BLaER1 (cell line): ENCODE measurements at regions not wholly inside any gene's neighbourhood (a gene's known extent, or its start where the extent isn't known, plus 50 kb on each side); places are given as distances from the start of the nearest gene placed in this dataset.
"Not testable (repeated sequence)": the region's sequence is repeated elsewhere in the genome, so short reads cannot be mapped to it uniquely, and the experiment has no call there.

Experiments
- H3K27ac ChIP-seq: shearing (Covaris generic); formaldehyde crosslinking; 2 replicates; pipeline ENCODE4 v1.8.1; 2022
- H3K27me3 ChIP-seq: shearing (Covaris generic); formaldehyde crosslinking; 2 replicates; pipeline ENCODE4 v1.8.1; 2022
- H3K36me3 ChIP-seq: shearing (Covaris generic); formaldehyde crosslinking; 2 replicates; pipeline ENCODE4 v1.8.1; 2022
- H3K4me1 ChIP-seq: shearing (Covaris generic); formaldehyde crosslinking; 2 replicates; pipeline ENCODE4 v1.8.1; 2022
- H3K4me2 ChIP-seq: shearing (Covaris generic); formaldehyde crosslinking; 2 replicates; pipeline ENCODE4 v1.8.1; 2022
- H3K4me3 ChIP-seq: shearing (Covaris generic); formaldehyde crosslinking; 2 replicates; pipeline ENCODE4 v1.8.1; 2022
- H3K9ac ChIP-seq: shearing (Covaris generic); formaldehyde crosslinking; 2 replicates; pipeline ENCODE4 v1.8.1; 2022
- H3K9me3 ChIP-seq: shearing (Covaris generic); formaldehyde crosslinking; 2 replicates; pipeline ENCODE4 v1.8.1; 2022
- H4K20me1 ChIP-seq: shearing (Covaris generic); formaldehyde crosslinking; 2 replicates; pipeline ENCODE4 v1.8.1; 2022
- Cebpa-rat ChIP-seq: shearing (Covaris generic); IDR thresholded peaks from 2 replicates; pipeline ENCODE4 v1.8.1; 2022

DNA sequence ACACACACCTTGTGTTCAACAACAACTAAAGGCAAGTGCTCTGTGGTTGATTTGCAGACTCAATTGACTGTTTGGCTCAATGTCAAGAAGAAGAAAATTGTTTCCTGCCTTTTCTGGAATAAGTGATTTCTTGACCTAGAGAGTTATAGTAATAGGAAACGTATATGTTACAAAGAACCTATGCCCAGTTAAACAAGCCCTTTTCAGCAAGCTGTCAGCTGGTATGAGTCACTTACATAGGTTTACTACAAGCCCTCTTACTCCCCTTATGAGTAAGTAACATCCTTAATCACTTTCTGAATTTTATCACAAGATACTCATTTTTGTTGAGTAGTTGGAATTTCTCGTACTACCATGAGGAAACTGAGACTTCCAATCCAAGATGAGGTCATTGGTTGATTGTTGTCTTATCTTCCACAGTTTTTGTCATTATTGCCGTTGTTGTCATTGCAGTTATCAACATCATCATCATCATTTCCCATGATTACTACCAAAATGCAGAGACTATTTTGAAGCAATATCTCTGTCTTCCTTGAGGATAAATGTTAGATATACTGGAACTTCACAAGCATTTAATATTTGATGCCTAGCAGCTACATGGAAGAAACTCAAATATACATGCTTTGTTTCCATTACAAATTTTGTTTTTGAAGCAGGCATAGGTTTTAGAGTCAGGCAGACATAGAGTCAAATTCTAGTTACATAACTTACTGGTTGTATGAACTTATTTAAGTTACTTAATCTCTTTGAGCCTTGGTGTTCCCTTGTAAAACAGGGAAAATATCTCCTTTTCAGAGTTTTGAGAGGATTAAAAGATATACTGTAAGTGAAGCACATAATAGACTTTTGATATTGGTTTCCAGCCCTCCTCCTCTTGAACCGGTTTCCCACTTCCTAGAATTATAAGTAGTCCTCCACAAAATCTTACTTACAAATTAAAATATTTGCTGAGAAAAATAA lies 106.0 kb downstream of the RAP2A start:
- no peaks in the 10 kb centered on the region for H3K36me3 ChIP-seq
- H3K9ac ChIP-seq = no peak overlapping the region
- H3K9me3 ChIP-seq = peaks cover 2% of the 10 kb centered on the region
- no peaks in the 10 kb centered on the region for H3K27me3 ChIP-seq
- H3K4me3 ChIP-seq = no peak overlapping the region
- no peak for TF ChIP-seq Cebpa-rat
- H4K20me1 ChIP-seq = no peaks in the 10 kb centered on the region
- H3K4me2 ChIP-seq = no peak overlapping the region
- H3K4me1 ChIP-seq = no peaks in the 10 kb centered on the region
- H3K27ac ChIP-seq = no peak overlapping the region

DNA sequence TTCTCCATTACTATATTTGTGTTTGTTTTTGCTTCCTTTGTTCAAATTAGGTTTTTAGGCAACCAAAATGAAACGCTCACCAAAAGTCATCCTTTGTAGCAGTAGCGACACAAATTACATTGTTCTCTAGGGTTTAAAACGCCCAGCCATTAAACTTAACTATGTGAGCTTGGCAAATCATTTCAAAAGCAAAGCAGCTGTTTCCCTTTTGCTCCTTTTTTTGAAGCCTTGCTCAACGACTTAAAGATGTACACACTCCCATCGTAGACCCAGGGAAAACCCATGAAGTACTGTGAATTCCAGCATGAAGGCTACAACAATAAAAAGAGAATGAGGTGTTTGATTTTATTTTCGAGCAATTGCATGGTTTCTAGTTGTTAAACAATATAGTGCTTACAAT lies 106.7 kb downstream of the RAP2A start:
- Histone ChIP-seq H3K27me3 (no peaks in the 10 kb centered on the region), H3K9ac (no peak overlapping the region), H3K4me1 (no peaks in the 10 kb centered on the region), H3K36me3 (no peaks in the 10 kb centered on the region), H3K27ac (no peak overlapping the region), H3K9me3 (peaks cover 9% of the 10 kb centered on the region), H3K4me2 (no peak overlapping the region), H4K20me1 (no peaks in the 10 kb centered on the region), H3K4me3 (no peak overlapping the region)
- no peak for TF ChIP-seq Cebpa-rat

DNA sequence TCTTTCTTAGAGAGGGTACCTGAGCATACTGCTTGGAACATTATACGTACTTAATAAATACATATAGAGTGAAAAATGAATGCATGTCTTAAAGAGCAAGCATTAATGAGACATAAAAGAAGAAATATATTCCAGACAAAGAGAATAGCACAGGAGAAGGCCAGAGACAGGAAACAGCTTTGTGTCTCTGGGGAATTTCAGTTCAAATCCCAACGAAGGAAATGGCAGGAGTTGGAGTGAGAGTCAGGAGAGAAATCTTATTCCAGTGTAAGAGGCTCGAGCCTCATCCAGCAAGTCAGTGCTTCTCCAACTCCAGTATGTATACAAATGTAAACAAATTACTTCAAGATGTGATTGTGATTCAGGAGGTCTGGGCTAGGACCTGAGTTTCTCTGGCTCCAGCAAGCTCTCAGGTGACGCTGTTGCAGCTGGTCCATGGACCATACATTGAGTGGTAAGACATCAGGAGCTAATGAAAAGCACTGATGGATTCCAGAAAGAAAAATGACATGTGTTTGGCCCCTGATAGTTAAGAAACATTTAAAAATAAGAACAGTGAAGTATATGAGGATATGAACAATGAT lies 108.2 kb downstream of the RAP2A start:
- no peak for TF ChIP-seq Cebpa-rat
- Histone ChIP-seq H3K27me3 (no peaks in the 10 kb centered on the region), H3K9ac (no peak overlapping the region), H3K4me2 (no peak overlapping the region), H3K9me3 (peaks cover 10% of the 10 kb centered on the region), H3K4me3 (no peak overlapping the region), H3K27ac (no peak overlapping the region), H3K4me1 (no peaks in the 10 kb centered on the region), H4K20me1 (no peaks in the 10 kb centered on the region), H3K36me3 (no peaks in the 10 kb centered on the region)

DNA sequence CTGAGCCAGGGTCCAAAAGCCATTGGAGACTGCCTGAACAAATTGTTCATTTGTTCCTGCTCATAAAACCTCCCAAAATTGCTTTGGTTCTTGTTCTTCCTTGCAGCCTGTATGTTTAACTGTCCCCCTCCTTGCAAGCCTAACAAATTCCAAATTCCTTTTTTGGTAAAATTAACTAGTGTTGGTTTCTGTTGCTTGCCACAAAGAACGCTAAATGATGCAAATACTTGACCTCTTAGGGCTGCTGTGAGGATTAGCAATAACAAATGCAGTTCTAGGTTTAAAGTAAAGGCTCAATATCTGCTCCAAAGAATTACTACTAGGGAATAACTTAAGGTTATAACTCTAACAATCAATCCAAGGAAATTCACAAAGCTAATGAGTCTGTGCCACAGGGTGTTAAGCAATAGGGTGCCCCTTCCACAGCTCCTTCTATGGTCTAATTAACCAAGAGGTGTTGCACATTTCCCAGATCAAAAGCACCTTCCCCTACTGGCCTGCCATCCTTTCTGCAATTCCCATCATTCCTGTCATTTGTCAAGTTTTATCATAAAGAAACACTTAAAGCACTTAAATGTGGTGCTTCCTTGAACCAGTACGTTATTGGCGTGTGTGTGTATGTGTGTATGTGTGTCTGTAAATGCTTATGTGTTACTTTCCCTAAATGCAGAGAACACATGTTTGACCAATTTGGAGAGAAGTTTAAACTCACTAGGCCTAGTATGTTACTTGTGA lies 110.2 kb downstream of the RAP2A start:
- no peak for TF ChIP-seq Cebpa-rat
- H3K9me3 ChIP-seq = peaks cover 10% of the 10 kb centered on the region
- H3K4me1 ChIP-seq = no peaks in the 10 kb centered on the region
- no peaks in the 10 kb centered on the region for H3K36me3 ChIP-seq
- H4K20me1 ChIP-seq = no peaks in the 10 kb centered on the region
- no peak overlapping the region for H3K4me2 ChIP-seq
- no peak overlapping the region for H3K27ac ChIP-seq
- no peak overlapping the region for H3K4me3 ChIP-seq
- no peaks in the 10 kb centered on the region for H3K27me3 ChIP-seq
- no peak overlapping the region for H3K9ac ChIP-seq

DNA sequence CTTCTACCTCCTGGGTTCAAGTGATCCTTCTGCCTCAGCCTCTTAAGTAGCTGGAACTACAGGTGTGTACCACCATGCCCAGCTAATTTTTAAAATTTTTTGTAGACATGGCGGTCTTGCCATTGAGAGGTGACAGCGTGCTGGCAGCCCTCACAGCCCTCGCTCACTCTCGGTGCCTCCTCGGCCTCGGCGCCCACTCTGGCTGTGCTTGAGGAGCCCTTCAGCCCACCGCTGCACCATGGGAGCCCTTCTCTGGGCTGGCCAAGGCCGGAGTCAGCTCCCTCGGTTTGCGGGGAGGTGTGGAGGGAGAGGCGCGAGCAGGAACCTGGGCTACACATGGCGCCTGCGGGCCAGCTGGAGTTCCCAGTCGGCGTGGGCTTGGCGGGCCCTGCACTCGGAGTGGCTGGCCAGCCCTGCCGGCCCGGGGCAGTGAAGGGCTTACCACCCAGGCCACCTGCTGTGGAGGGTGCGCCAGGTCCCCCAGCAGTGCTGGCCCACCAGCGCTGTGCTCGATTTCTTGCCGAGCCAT lies 111.1 kb downstream of the RAP2A start:
- H3K9me3 ChIP-seq = peaks cover 10% of the 10 kb centered on the region
- not testable (repeated sequence) for H3K36me3 ChIP-seq, H3K27ac ChIP-seq, H3K4me2 ChIP-seq, H3K27me3 ChIP-seq, H3K9ac ChIP-seq, H4K20me1 ChIP-seq, H3K4me1 ChIP-seq, H3K4me3 ChIP-seq

DNA sequence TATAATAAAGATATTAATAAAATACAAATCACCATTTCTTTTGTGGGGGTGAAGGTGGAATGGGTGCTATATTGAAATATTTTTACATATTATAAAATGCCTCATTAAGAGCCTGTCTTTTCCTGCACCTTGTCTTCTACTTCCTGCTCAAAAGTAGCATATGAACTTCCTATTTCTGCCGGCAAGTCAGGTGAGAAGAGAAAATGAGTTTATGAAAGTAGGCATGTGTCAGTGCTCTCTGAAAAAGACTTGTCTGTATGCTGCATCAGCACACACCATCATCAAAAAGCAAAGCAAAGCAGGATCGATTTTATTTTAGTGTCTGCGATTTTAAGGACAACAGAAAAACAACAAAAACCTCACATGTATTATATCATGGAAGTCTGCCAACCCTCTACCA lies 114.2 kb downstream of the RAP2A start:
- H3K27ac ChIP-seq = no peak overlapping the region
- no peak overlapping the region for H3K4me3 ChIP-seq
- no peak for TF ChIP-seq Cebpa-rat
- no peaks in the 10 kb centered on the region for H3K36me3 ChIP-seq
- no peaks in the 10 kb centered on the region for H3K4me1 ChIP-seq
- H4K20me1 ChIP-seq = no peaks in the 10 kb centered on the region
- no peaks in the 10 kb centered on the region for H3K27me3 ChIP-seq
- H3K9me3 ChIP-seq = peaks cover 10% of the 10 kb centered on the region
- no peak overlapping the region for H3K4me2 ChIP-seq
- H3K9ac ChIP-seq = no peak overlapping the region

DNA sequence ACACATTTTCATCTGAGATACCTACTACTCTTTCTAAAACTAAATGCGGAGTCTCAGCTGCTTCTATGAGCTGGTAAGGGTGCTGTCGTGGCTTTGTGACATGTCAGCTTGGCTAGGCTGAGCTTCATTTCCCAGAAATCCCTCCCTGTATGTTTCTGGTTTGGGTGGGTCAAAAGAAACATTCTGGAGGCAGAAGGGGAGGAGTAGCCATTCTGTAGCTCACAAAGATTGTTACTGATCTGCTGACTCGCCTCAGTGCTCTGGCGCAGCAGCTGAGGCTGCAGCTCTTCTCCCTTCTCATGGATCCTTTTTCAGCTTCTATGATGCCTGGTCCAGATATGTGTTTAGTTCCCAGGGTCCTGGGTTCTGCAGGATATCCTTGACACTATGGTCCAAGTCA lies 114.7 kb downstream of the RAP2A start:
- Histone ChIP-seq H3K27ac (no peak overlapping the region), H3K9me3 (peaks cover 10% of the 10 kb centered on the region)

DNA sequence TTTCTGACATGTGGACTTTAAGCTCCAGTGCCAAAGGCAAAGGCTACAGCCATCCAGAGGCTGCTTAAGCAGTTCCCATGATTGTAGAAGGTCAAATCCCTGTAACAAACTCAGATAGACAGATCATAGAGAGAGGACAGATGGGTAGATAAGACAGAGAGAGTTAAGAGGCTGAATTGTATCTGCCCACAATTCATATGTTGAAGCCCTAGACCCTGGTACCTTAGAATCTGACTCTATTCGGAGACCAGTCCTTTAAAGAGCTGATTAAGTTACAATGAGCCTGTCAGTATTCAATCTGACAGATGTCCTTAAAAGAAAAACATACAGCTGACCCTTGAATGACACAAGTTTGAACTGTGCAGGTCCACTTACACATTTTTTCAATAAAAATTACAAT lies 115.2 kb downstream of the RAP2A start:
- no peak overlapping the region for H3K4me2 ChIP-seq
- H3K9me3 ChIP-seq = peaks cover 10% of the 10 kb centered on the region
- H3K27me3 ChIP-seq = no peaks in the 10 kb centered on the region
- no peaks in the 10 kb centered on the region for H3K36me3 ChIP-seq
- no peaks in the 10 kb centered on the region for H3K4me1 ChIP-seq
- no peak overlapping the region for H3K9ac ChIP-seq
- H3K4me3 ChIP-seq = no peak overlapping the region
- no peak for TF ChIP-seq Cebpa-rat
- H3K27ac ChIP-seq = no peak overlapping the region
- H4K20me1 ChIP-seq = no peaks in the 10 kb centered on the region

More for the DNA sequence above, 114.7 kb downstream of the RAP2A start:
- Histone ChIP-seq H3K27me3 (no peaks in the 10 kb centered on the region), H3K36me3 (no peaks in the 10 kb centered on the region), H3K9ac (no peak overlapping the region), H3K4me1 (no peaks in the 10 kb centered on the region), H4K20me1 (no peaks in the 10 kb centered on the region), H3K4me2 (no peak overlapping the region), H3K4me3 (no peak overlapping the region)
- TF ChIP-seq Cebpa-rat = no peak

DNA sequence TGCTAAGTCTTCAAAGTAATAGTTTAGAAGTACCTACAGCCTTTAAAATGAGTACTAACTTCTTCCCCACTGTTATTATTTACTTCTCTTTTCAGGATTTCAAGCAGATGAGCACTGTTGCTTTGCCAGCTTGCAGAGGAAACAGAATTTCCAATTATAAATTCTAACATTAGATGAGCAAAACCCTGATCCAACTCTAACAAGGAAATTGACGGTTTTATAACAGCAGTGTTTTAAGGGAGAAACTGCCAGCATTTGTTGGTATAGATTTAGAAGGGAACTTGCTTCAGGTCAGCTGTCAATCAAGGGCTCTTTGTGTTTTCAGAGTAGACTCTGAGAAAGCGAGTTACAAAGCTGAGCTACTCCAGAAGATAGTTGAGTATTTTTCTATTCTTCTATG lies 120.5 kb downstream of the RAP2A start:
- H3K9me3 ChIP-seq = no peaks in the 10 kb centered on the region
- no peak for TF ChIP-seq Cebpa-rat
- no peak overlapping the region for H3K4me3 ChIP-seq
- no peaks in the 10 kb centered on the region for H4K20me1 ChIP-seq
- H3K4me1 ChIP-seq = no peaks in the 10 kb centered on the region
- no peak overlapping the region for H3K9ac ChIP-seq
- H3K36me3 ChIP-seq = no peaks in the 10 kb centered on the region
- H3K4me2 ChIP-seq = no peak overlapping the region
- H3K27ac ChIP-seq = no peak overlapping the region
- no peaks in the 10 kb centered on the region for H3K27me3 ChIP-seq

DNA sequence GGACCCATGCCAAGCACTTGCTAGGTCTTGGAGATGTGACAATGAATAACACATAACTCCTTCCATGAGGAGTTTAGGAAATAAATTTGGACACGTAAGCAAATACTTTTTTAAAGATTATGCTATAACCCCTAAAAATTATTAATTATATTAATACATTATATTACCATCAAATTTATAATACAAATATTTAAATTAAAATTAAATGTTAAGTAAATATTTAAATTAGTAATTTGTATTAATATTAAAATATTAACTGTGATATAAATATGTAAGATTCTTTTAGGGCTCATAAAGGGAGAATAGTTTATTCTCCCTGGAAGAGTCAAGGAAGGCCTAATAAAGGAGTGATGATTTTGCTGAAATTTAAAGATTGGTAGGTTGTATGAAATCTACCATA lies 121.1 kb downstream of the RAP2A start:
- H3K27ac ChIP-seq = no peak overlapping the region
- no peaks in the 10 kb centered on the region for H3K9me3 ChIP-seq
- H3K27me3 ChIP-seq = no peaks in the 10 kb centered on the region
- no peaks in the 10 kb centered on the region for H3K36me3 ChIP-seq
- TF ChIP-seq Cebpa-rat = no peak
- no peaks in the 10 kb centered on the region for H4K20me1 ChIP-seq
- H3K4me1 ChIP-seq = no peaks in the 10 kb centered on the region
- H3K9ac ChIP-seq = no peak overlapping the region
- H3K4me2 ChIP-seq = no peak overlapping the region
- H3K4me3 ChIP-seq = no peak overlapping the region
